Breast epithelium (tissue), 3 donors: ENCODE measurements at regions not wholly inside any gene's neighbourhood (a gene's known extent, or its start where the extent isn't known, plus 50 kb on each side); places are given as distances from the start of the nearest gene placed in this dataset.

ENCODE experiments used
- POLR2A ChIP-seq: fragments of 450-650 bp; IDR thresholded peaks from one replicate; pipeline ENCODE4 v1.6.1; 2016; ENCODE audit warnings: antibody characterized with exemption, mild to moderate bottlenecking, moderate library complexity
- POLR2AphosphoS5 ChIP-seq, 3 donors: sonication (generic); formaldehyde crosslinking; IDR thresholded peaks; one replicate each; pipeline ENCODE4 v1.6.1; 2017; ENCODE audit warnings: antibody characterized with exemption in 3 of 3
- TF ChIP-seq, protein P1 (sequence below), 3 donors: fragments of 450-650 bp; IDR thresholded peaks; one replicate each; pipeline ENCODE4 v1.5.1; 2016 to 2017; ENCODE audit warnings: antibody characterized with exemption in 3 of 3, mild to moderate bottlenecking in 3 of 3, moderate library complexity in 3 of 3

DNA sequence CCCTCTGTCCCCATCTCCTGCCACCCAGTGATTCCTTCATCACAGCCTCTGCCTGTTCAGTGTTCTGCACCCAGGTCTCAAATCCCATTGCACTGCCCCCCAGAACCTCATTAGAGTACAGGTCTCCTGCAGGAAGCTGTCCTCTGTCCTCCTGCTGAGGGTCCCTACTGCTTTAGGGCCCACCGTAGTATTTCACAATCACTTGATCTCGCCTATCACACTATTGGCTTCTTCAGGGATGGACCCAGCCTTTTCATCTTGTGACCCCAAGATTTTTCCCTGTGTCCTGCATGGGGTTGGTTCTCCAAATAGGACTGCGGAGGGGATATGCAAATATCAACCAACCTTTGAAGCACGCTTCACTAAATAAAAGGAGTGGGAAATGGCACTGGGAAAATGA is 331.1 kb upstream of the AJAP1 start:
- TF ChIP-seq, protein P1, sequence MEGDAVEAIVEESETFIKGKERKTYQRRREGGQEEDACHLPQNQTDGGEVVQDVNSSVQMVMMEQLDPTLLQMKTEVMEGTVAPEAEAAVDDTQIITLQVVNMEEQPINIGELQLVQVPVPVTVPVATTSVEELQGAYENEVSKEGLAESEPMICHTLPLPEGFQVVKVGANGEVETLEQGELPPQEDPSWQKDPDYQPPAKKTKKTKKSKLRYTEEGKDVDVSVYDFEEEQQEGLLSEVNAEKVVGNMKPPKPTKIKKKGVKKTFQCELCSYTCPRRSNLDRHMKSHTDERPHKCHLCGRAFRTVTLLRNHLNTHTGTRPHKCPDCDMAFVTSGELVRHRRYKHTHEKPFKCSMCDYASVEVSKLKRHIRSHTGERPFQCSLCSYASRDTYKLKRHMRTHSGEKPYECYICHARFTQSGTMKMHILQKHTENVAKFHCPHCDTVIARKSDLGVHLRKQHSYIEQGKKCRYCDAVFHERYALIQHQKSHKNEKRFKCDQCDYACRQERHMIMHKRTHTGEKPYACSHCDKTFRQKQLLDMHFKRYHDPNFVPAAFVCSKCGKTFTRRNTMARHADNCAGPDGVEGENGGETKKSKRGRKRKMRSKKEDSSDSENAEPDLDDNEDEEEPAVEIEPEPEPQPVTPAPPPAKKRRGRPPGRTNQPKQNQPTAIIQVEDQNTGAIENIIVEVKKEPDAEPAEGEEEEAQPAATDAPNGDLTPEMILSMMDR (IDR thresholded peaks at IDR 0.05), result no peak
- TF ChIP-seq POLR2AphosphoS5 (IDR thresholded peaks at IDR 0.05) (no peak), POLR2A (no peak)
